HUES64 (cell line): ENCODE measurements at regions not wholly inside any gene's neighbourhood (a gene's known extent, or its start where the extent isn't known, plus 50 kb on each side); places are given as distances from the start of the nearest gene placed in this dataset.

ENCODE experiments used
- H3K27ac ChIP-seq: 2 replicates; pipeline ENCODE4 v1.7.0; 2013; ENCODE audit warnings: low read depth, low read length, inconsistent platforms
- H3K27me3 ChIP-seq: 2 replicates; pipeline ENCODE4 v1.6.1; 2013; ENCODE audit warnings: mild to moderate bottlenecking, low read length; ENCODE audit not compliant: insufficient read depth
- H3K36me3 ChIP-seq: 2 replicates; pipeline ENCODE4 v1.6.1; 2013; ENCODE audit warnings: mild to moderate bottlenecking, low read length; ENCODE audit not compliant: insufficient read depth
- H3K4me1 ChIP-seq: 2 replicates; pipeline ENCODE4 v1.6.1; 2013; ENCODE audit warnings: mild to moderate bottlenecking, low read length, moderate library complexity; ENCODE audit not compliant: insufficient read depth
- H3K4me3 ChIP-seq: 2 replicates; pipeline ENCODE4 v1.5.1; 2013; ENCODE audit warnings: mild to moderate bottlenecking, low read length, moderate library complexity
- H3K9ac ChIP-seq: 2 replicates; pipeline ENCODE4 v1.6.1; 2013; ENCODE audit warnings: mild to moderate bottlenecking, low read depth, low read length
- H3K9me3 ChIP-seq: 2 replicates; pipeline ENCODE4 v1.6.1; 2013; ENCODE audit warnings: low read depth, low read length; ENCODE audit not compliant: insufficient read depth
- WGBS: fragments of 150-250, 120-280 bp; methylation state at CpG from one replicate; pipeline ENCODE4 v1.1.7; 2013; ENCODE audit warnings: missing lambda C conversion rate; 5-methylcytosine and 5-hydroxymethylcytosine counted together

- Histone ChIP-seq H3K9me3 (no peaks in the 10 kb centered on the region; the same call in 1 of the 2 replicates), H3K4me1 (no peaks in the 10 kb centered on the region), H3K36me3 (no peaks in the 10 kb centered on the region), H3K4me3 (no peak overlapping the region), H3K27ac (no peak overlapping the region), H3K27me3 (no peaks in the 10 kb centered on the region), H3K9ac (no peak overlapping the region)
- WGBS: 96% methylated on average over 4 of the region's 5 CpGs
These were observed 214.4 kb downstream of the BCL11B start for GRCh38 chr14:99057576-99058083.

- WGBS: 96% methylated on average over 8 of the region's 8 CpGs
These were observed 213.5 kb downstream of the BCL11B start for GRCh38 chr14:99058542-99058941.

GRCh38 chr14:99062216-99062615 is 209.8 kb downstream of the BCL11B start:
- WGBS: 95% methylated on average over 10 of the region's 10 CpGs
- H3K9me3 ChIP-seq: no peaks in the 10 kb centered on the region
- H3K27me3 ChIP-seq: no peaks in the 10 kb centered on the region

More at GRCh38 chr14:99058542-99058941, 213.5 kb downstream of the BCL11B start:
- no peaks in the 10 kb centered on the region for H3K4me1 ChIP-seq
- no peaks in the 10 kb centered on the region for H3K9me3 ChIP-seq
- H3K27ac ChIP-seq: no peak overlapping the region
- H3K27me3 ChIP-seq: no peaks in the 10 kb centered on the region
- no peaks in the 10 kb centered on the region for H3K36me3 ChIP-seq
- no peak overlapping the region for H3K4me3 ChIP-seq
- no peak overlapping the region for H3K9ac ChIP-seq

DNA sequence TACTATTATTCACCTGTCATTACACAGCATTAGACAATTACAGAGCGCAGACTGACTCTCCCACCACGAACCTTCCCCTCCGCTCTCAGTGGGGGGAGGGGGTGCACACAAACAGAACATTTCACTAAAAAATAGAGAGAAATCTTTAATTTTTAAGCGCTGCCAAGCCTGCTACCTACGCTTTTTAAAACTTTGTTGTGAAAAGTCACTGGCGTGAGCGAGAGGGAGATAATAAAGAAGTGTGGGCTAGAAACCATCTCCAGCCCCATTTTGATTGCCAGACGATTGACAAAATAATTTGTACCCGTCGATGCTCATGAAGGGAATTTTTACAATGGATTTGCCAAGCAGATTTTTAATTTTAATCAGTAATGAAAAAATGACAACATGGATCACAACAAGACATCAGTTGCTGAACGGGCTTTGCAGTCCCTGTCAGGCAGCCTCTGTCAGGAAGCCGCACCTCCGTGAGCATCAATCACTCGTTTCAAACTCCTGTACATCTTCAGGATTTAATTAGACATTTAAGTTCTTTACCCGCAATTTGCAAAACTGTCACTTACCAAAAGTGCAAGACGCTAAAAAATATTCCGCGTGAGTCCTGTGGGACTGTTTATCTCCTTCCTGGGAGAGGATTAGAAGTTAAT is 209.1 kb downstream of the BCL11B start:
- Histone ChIP-seq H3K9ac (no peak overlapping the region), H3K27ac (no peak overlapping the region), H3K36me3 (no peaks in the 10 kb centered on the region), H3K27me3 (no peaks in the 10 kb centered on the region), H3K4me3 (no peak overlapping the region), H3K9me3 (no peaks in the 10 kb centered on the region), H3K4me1 (no peaks in the 10 kb centered on the region)
- 95% methylated on average over 17 of the region's 18 CpGs for WGBS

More at GRCh38 chr14:99062216-99062615, 209.8 kb downstream of the BCL11B start:
- Histone ChIP-seq H3K4me3 (no peak overlapping the region), H3K36me3 (no peaks in the 10 kb centered on the region), H3K9ac (no peak overlapping the region), H3K4me1 (no peaks in the 10 kb centered on the region), H3K27ac (no peak overlapping the region)

GRCh38 chr14:99063620-99064225 is 208.3 kb downstream of the BCL11B start:
- H3K9me3 ChIP-seq: no peaks in the 10 kb centered on the region
- H3K36me3 ChIP-seq: no peaks in the 10 kb centered on the region
- 89% methylated on average over 10 of the region's 10 CpGs for WGBS
- H3K4me1 ChIP-seq: no peaks in the 10 kb centered on the region
- no peak overlapping the region for H3K4me3 ChIP-seq
- H3K27me3 ChIP-seq: no peaks in the 10 kb centered on the region
- H3K9ac ChIP-seq: no peak overlapping the region
- H3K27ac ChIP-seq: no peak overlapping the region

DNA sequence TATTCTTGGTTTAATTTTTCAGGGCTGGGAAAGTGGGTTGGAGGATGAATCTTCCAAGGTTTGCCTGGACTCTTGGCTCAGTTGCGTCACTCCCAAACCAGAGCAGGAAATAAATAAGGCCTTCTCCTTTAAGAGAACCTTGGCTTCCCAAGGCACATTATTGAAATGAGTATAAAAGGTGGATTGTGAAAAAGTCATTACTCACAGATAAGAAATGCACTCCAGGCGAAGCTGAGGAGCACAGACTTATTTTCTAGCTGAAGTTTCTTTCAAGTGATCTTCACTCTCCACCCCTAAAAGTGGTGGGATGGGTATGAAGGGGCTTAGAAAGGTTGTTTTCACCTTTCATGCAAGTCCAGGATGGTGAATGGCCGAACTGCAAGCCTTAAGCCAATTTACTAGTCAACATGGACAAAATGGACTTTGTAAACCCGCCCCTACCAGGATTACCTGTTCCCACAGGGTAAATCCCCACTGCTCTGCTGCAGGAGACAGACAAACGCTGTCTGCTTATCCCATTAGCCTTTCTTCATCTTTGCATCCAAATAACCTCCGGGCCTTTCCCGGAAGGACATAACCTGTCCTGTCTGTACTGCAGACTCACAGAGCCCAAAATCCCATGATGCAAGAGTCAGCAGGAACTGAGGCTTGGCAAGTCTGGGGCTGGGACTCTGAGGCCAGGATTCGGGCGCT is 207.6 kb downstream of the BCL11B start:
- H3K9me3 ChIP-seq: no peaks in the 10 kb centered on the region
- no peaks in the 10 kb centered on the region for H3K36me3 ChIP-seq
- no peak overlapping the region for H3K27ac ChIP-seq
- no peaks in the 10 kb centered on the region for H3K4me1 ChIP-seq
- H3K4me3 ChIP-seq: no peak overlapping the region
- 93% methylated on average over 8 of the region's 9 CpGs for WGBS
- no peak overlapping the region for H3K9ac ChIP-seq
- H3K27me3 ChIP-seq: no peaks in the 10 kb centered on the region

DNA sequence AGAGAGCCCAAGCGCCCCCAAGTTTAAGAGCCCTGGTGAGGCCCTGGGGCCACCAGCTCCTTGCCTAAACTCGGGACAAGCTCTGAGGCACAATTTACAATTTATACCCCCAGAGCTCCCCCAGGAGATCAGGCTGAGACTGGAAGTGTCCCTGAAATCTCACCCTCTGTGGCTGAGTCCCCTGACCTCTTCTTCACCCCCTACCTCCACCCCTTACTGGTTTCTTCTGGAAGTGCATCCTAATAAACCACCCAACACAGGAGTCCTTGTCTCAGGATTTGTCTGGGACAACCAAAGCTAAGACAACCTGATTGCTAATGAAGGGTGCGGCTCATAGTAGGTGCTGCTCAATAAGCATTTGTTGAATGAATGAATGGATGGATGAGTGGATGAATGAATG is 206.4 kb downstream of the BCL11B start:
- Histone ChIP-seq H3K36me3 (no peaks in the 10 kb centered on the region), H3K27me3 (no peaks in the 10 kb centered on the region), H3K27ac (no peak overlapping the region), H3K9me3 (no peaks in the 10 kb centered on the region), H3K4me1 (no peaks in the 10 kb centered on the region), H3K9ac (no peak overlapping the region), H3K4me3 (no peak overlapping the region)
- WGBS: 87% methylated on average over 3 of the region's 3 CpGs

DNA sequence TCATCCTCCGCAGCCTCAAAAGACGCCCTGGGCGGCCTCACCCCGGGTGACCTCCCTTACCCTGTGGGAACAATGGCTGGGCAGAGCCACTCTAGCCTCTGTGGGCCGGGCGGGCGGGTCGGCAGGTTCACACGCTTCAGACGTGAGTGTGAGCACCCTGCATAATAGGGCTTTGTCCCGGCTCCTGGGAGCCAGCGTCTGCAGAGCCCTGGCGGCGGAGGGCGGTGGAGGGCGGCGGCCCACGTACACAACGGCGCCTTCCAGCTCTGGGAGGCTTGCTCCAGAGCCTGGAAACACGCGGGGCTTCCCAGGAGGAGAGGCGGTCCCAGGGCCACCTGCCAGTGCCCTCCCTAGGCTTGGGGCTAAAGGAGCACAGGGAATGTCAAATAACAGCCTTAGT is 205.6 kb downstream of the BCL11B start:
- Histone ChIP-seq H3K27me3 (no peaks in the 10 kb centered on the region), H3K9me3 (no peaks in the 10 kb centered on the region), H3K4me1 (no peaks in the 10 kb centered on the region), H3K27ac (no peak overlapping the region), H3K4me3 (no peak overlapping the region), H3K9ac (no peak overlapping the region), H3K36me3 (no peaks in the 10 kb centered on the region)
- 94% methylated on average over 23 of the region's 23 CpGs for WGBS

DNA sequence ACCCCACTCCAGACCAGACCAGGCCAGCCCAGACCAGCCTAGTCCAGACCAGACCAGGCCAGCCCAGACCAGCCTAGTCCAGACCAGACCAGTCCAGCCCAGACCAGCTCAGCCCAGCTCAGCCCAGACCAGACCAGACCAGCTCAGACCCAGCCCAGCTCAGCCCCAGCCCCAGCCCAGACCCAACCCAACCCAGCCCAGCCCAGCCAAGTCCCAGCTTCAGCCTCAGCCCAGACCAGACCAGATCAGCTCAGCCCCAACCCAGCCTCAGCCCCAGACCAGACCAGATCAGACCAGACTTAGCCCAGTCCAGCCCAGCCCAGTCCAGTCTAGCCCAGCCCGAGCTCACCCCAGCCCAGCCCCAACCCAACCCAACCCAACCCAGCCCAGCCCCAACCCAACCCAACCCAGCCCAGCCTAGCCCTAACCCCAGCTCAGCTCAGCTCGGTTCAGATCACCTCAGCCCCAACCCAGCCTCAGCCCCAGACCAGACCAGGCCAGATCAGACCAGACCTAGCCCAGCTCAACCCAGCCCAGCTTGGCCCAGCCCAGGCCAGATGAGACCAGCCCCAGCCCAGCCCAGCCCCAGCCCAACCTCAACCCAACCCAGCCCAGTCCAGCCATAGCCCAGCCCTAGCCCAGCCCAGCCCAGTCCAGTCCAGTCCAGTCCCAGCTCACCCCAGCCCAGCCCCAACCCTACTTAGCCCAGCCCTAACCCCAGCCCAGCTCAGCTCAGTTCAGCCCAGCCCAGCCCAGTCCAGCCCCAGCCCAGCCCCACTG is 204.7 kb downstream of the BCL11B start:
- WGBS: 88% methylated on average over 2 of the region's 2 CpGs
- Histone ChIP-seq H3K4me1 (no peaks in the 10 kb centered on the region), H3K27ac (no peak overlapping the region), H3K9me3 (no peaks in the 10 kb centered on the region), H3K36me3 (no peaks in the 10 kb centered on the region), H3K27me3 (no peaks in the 10 kb centered on the region), H3K4me3 (no peak overlapping the region), H3K9ac (no peak overlapping the region)

GRCh38 chr14:99067927-99068326 is 204.1 kb downstream of the BCL11B start:
- H3K27me3 ChIP-seq: no peaks in the 10 kb centered on the region
- no peak overlapping the region for H3K4me3 ChIP-seq
- 95% methylated on average over 5 of the region's 5 CpGs for WGBS
- H3K4me1 ChIP-seq: no peaks in the 10 kb centered on the region
- H3K9me3 ChIP-seq: no peaks in the 10 kb centered on the region
- H3K27ac ChIP-seq: no peak overlapping the region
- no peak overlapping the region for H3K9ac ChIP-seq
- no peaks in the 10 kb centered on the region for H3K36me3 ChIP-seq

GRCh38 chr14:99069946-99070345 is 202.1 kb downstream of the BCL11B start:
- WGBS: 93% methylated on average over 3 of the region's 3 CpGs

More at GRCh38 chr14:99069946-99070345, 202.1 kb downstream of the BCL11B start:
- Histone ChIP-seq H3K36me3 (no peaks in the 10 kb centered on the region), H3K27me3 (no peaks in the 10 kb centered on the region), H3K4me1 (no peaks in the 10 kb centered on the region), H3K9me3 (no peaks in the 10 kb centered on the region), H3K27ac (no peak overlapping the region), H3K4me3 (no peak overlapping the region), H3K9ac (no peak overlapping the region)
